ENCODE measurements at regions not wholly inside any gene's neighbourhood (a gene's known extent, or its start where the extent isn't known, plus 50 kb on each side); places are given as distances from the start of the nearest gene placed in this dataset.

GRCh38 chr7:46963719-46964118 is 618.2 kb downstream of the TNS3 start:
- H3K27ac Mint-ChIP-seq = no peak overlapping the region
- peaks cover 68% of the 10 kb centered on the region for H3K9me3 Mint-ChIP-seq
- ATAC-seq (no peak), DNase-seq (ENCODE audit: low spot score) (no peak)
- no peak overlapping the region for H3K4me3 Mint-ChIP-seq
- H3K27me3 Mint-ChIP-seq (ENCODE audit: low read depth) = no peaks in the 10 kb centered on the region; the same call in 1 of the 2 replicates
- no peaks in the 10 kb centered on the region for H3K4me1 Mint-ChIP-seq
- ChIA-PET CTCF (no interaction called here), POLR2A (no interaction called here)
- H3K36me3 Mint-ChIP-seq = peaks cover 25% of the 10 kb centered on the region
- TF ChIP-seq ZBTB43 (CRISPR knock-in tag; IDR thresholded peaks at IDR 0.05) (no peak), ZNF671 (CRISPR knock-in tag; IDR thresholded peaks at IDR 0.05) (no peak), ATF6 (CRISPR knock-in tag; IDR thresholded peaks at IDR 0.05) (no peak), USF2 (CRISPR knock-in tag; IDR thresholded peaks at IDR 0.05) (no peak), FOXP4 (CRISPR knock-in tag; IDR thresholded peaks at IDR 0.05) (no peak), NR1H2 (CRISPR knock-in tag; IDR thresholded peaks at IDR 0.05) (no peak), MXD4 (CRISPR knock-in tag; IDR thresholded peaks at IDR 0.05; ENCODE audit: borderline replicate concordance) (no peak), ATF1 (CRISPR knock-in tag; IDR thresholded peaks at IDR 0.05) (no peak), NFE2L1 (CRISPR knock-in tag; IDR thresholded peaks at IDR 0.05) (no peak), ZNF425 (CRISPR knock-in tag; conservative IDR thresholded peaks at IDR 0.05) (no peak), NFYB (CRISPR knock-in tag; conservative IDR thresholded peaks at IDR 0.05; ENCODE audit: low read depth) (no peak), PREB (CRISPR knock-in tag; IDR thresholded peaks at IDR 0.05; ENCODE audit: borderline replicate concordance) (no peak), HMGA2 (CRISPR knock-in tag; IDR thresholded peaks at IDR 0.05) (no peak), JAZF1 (CRISPR knock-in tag; IDR thresholded peaks at IDR 0.05) (no peak)

GRCh38 chr7:46960970-46961369 is 620.9 kb downstream of the TNS3 start:
- no peak overlapping the region for H3K27ac Mint-ChIP-seq
- DNase-seq (ENCODE audit: low spot score) (no peak), ATAC-seq (no peak)
- ChIA-PET CTCF (no interaction called here), POLR2A (no interaction called here)
- peaks cover 53% of the 10 kb centered on the region for H3K9me3 Mint-ChIP-seq
- H3K4me1 Mint-ChIP-seq = no peaks in the 10 kb centered on the region
- H3K27me3 Mint-ChIP-seq (ENCODE audit: low read depth) = no peaks in the 10 kb centered on the region; the same call in 1 of the 2 replicates
- TF ChIP-seq ZNF121 (CRISPR knock-in tag; IDR thresholded peaks at IDR 0.05) = no peak
- TF ChIP-seq HMGA2 (CRISPR knock-in tag; IDR thresholded peaks at IDR 0.05) = no peak
- TF ChIP-seq ZBTB21 (CRISPR knock-in tag; IDR thresholded peaks at IDR 0.05; ENCODE audit: borderline replicate concordance) = no peak
- TF ChIP-seq HMGXB4 (CRISPR knock-in tag; IDR thresholded peaks at IDR 0.05) = no peak
- TF ChIP-seq ZNF317 (CRISPR knock-in tag; IDR thresholded peaks at IDR 0.05; ENCODE audit: borderline replicate concordance, low read depth) = no peak
- no peak for TF ChIP-seq GABPB1 (CRISPR knock-in tag; IDR thresholded peaks at IDR 0.05)
- no peak for TF ChIP-seq EMX1 (CRISPR knock-in tag; IDR thresholded peaks at IDR 0.05)
- no peak for TF ChIP-seq AR (CRISPR knock-in tag; IDR thresholded peaks at IDR 0.05)
- H3K4me3 Mint-ChIP-seq = no peak overlapping the region
- H3K36me3 Mint-ChIP-seq = peaks cover 25% of the 10 kb centered on the region
